IPS-15b (cell line): ENCODE measurements at regions not wholly inside any gene's neighbourhood (a gene's known extent, or its start where the extent isn't known, plus 50 kb on each side); places are given as distances from the start of the nearest gene placed in this dataset.
"Not testable (repeated sequence)": the region's sequence is repeated elsewhere in the genome, so short reads cannot be mapped to it uniquely, and the experiment has no call there.

Experiments
- H3K27me3 ChIP-seq: one replicate; pipeline ENCODE4 v1.6.1; 2013; ENCODE audit warnings: low read length; ENCODE audit not compliant: control insufficient read depth, insufficient read depth
- H3K36me3 ChIP-seq: one replicate; pipeline ENCODE4 v1.6.1; 2013; ENCODE audit warnings: low read length; ENCODE audit not compliant: control insufficient read depth, insufficient read depth
- H3K4me1 ChIP-seq: one replicate; pipeline ENCODE4 v1.6.1; 2013; ENCODE audit warnings: mild to moderate bottlenecking, low read length; ENCODE audit not compliant: control insufficient read depth, insufficient read depth
- H3K4me3 ChIP-seq: one replicate; pipeline ENCODE4 v1.5.1; 2013; ENCODE audit warnings: low read depth, low read length
- H3K9ac ChIP-seq: one replicate; pipeline ENCODE4 v1.6.1; 2013; ENCODE audit warnings: low read depth, mild to moderate bottlenecking, low read length
- H3K9me3 ChIP-seq: one replicate; pipeline ENCODE4 v1.6.1; 2013; ENCODE audit warnings: mild to moderate bottlenecking, low read length; ENCODE audit not compliant: control insufficient read depth, insufficient read depth

- Histone ChIP-seq H3K9me3 (no peaks in the 10 kb centered on the region), H3K4me1 (peaks cover 2% of the 10 kb centered on the region), H3K27me3 (no peaks in the 10 kb centered on the region), H3K9ac (no peak overlapping the region), H3K4me3 (no peak overlapping the region), H3K36me3 (no peaks in the 10 kb centered on the region)
Observed at GRCh38 chr1:213340593-213340992, 289.6 kb downstream of the RPS6KC1 start.

GRCh38 chr1:213345621-213346020, 294.6 kb downstream of the RPS6KC1 start:
- Histone ChIP-seq H3K9ac (no peak overlapping the region), H3K27me3 (no peaks in the 10 kb centered on the region), H3K4me1 (peaks cover 2% of the 10 kb centered on the region), H3K36me3 (no peaks in the 10 kb centered on the region), H3K4me3 (no peak overlapping the region), H3K9me3 (no peaks in the 10 kb centered on the region)

- Histone ChIP-seq H3K27me3 (no peaks in the 10 kb centered on the region), H3K4me3 (no peak overlapping the region), H3K9me3 (peaks cover 6% of the 10 kb centered on the region), H3K4me1 (no peaks in the 10 kb centered on the region), H3K9ac (no peak overlapping the region), H3K36me3 (no peaks in the 10 kb centered on the region)
Observed at GRCh38 chr1:213357403-213357802, 306.4 kb downstream of the RPS6KC1 start.

GRCh38 chr1:213358368-213358767, 307.3 kb downstream of the RPS6KC1 start:
- H3K4me3 ChIP-seq, H3K4me1 ChIP-seq, H3K36me3 ChIP-seq, H3K27me3 ChIP-seq, H3K9ac ChIP-seq, H3K9me3 ChIP-seq: not testable (repeated sequence)

GRCh38 chr1:213362598-213362997, 311.6 kb downstream of the RPS6KC1 start:
- no peak overlapping the region for H3K4me3 ChIP-seq

GRCh38 chr1:213366141-213366831, 315.2 kb downstream of the RPS6KC1 start:
- H3K9ac ChIP-seq, result no peak overlapping the region
- no peaks in the 10 kb centered on the region for H3K27me3 ChIP-seq
- no peaks in the 10 kb centered on the region for H3K36me3 ChIP-seq
- H3K9me3 ChIP-seq, result peaks cover 7% of the 10 kb centered on the region
- H3K4me3 ChIP-seq, result no peak overlapping the region
- H3K4me1 ChIP-seq, result no peaks in the 10 kb centered on the region

More at GRCh38 chr1:213362598-213362997, 311.6 kb downstream of the RPS6KC1 start:
- peaks cover 7% of the 10 kb centered on the region for H3K9me3 ChIP-seq
- H3K27me3 ChIP-seq, result no peaks in the 10 kb centered on the region
- no peak overlapping the region for H3K9ac ChIP-seq
- no peaks in the 10 kb centered on the region for H3K36me3 ChIP-seq
- H3K4me1 ChIP-seq, result no peaks in the 10 kb centered on the region

GRCh38 chr1:213369465-213369864, 318.4 kb downstream of the RPS6KC1 start:
- Histone ChIP-seq H3K27me3 (no peaks in the 10 kb centered on the region), H3K9ac (no peak overlapping the region), H3K4me1 (no peaks in the 10 kb centered on the region), H3K9me3 (no peaks in the 10 kb centered on the region), H3K36me3 (no peaks in the 10 kb centered on the region), H3K4me3 (no peak overlapping the region)

GRCh38 chr1:213370523-213370922, 319.5 kb downstream of the RPS6KC1 start:
- Histone ChIP-seq H3K9me3 (no peaks in the 10 kb centered on the region), H3K27me3 (no peaks in the 10 kb centered on the region), H3K4me1 (no peaks in the 10 kb centered on the region), H3K4me3 (no peak overlapping the region), H3K9ac (no peak overlapping the region), H3K36me3 (no peaks in the 10 kb centered on the region)

- Histone ChIP-seq H3K4me1 (peaks cover under 1% of the 10 kb centered on the region), H3K9ac (no peak overlapping the region), H3K36me3 (no peaks in the 10 kb centered on the region)
Observed at GRCh38 chr1:213371525-213371846, 320.4 kb downstream of the RPS6KC1 start.

GRCh38 chr1:213371847-213372619, 321.0 kb downstream of the RPS6KC1 start:
- Histone ChIP-seq H3K36me3 (no peaks in the 10 kb centered on the region), H3K4me1 (peaks cover 6% of the 10 kb centered on the region), H3K4me3 (no peak overlapping the region), H3K9ac (no peak overlapping the region), H3K9me3 (no peaks in the 10 kb centered on the region), H3K27me3 (no peaks in the 10 kb centered on the region)

More at GRCh38 chr1:213371525-213371846, 320.4 kb downstream of the RPS6KC1 start:
- H3K9me3 ChIP-seq, result no peaks in the 10 kb centered on the region
- H3K27me3 ChIP-seq, result no peaks in the 10 kb centered on the region
- H3K4me3 ChIP-seq, result no peak overlapping the region

- Histone ChIP-seq H3K9ac (no peak overlapping the region), H3K9me3 (no peaks in the 10 kb centered on the region), H3K4me1 (peaks cover 6% of the 10 kb centered on the region), H3K27me3 (no peaks in the 10 kb centered on the region), H3K4me3 (no peak overlapping the region), H3K36me3 (no peaks in the 10 kb centered on the region)
Observed at GRCh38 chr1:213374369-213374768, 323.3 kb downstream of the RPS6KC1 start.

GRCh38 chr1:213375002-213375401, 324.0 kb downstream of the RPS6KC1 start:
- H3K4me1 ChIP-seq, result peaks cover 6% of the 10 kb centered on the region
- H3K9me3 ChIP-seq, result no peaks in the 10 kb centered on the region
- H3K9ac ChIP-seq, result no peak overlapping the region
- H3K27me3 ChIP-seq, result no peaks in the 10 kb centered on the region
- H3K4me3 ChIP-seq, result no peak overlapping the region
- no peaks in the 10 kb centered on the region for H3K36me3 ChIP-seq
